Superior temporal gyrus (tissue), 1 donor: ENCODE measurements at regions not wholly inside any gene's neighbourhood (a gene's known extent, or its start where the extent isn't known, plus 50 kb on each side); places are given as distances from the start of the nearest gene placed in this dataset.

Source experiments
- DNase-seq: peaks from one replicate; pipeline ENCODE4 v3.0.0-alpha.2; 2016; ENCODE audit errors: extremely low spot score

- no peak for DNase-seq
Observed at GRCh38 chr4:134343656-134344055, 142.1 kb upstream of the PABPC4L start.

- DNase-seq = no peak
Observed at GRCh38 chr4:134343081-134343480, 141.5 kb upstream of the PABPC4L start.

GRCh38 chr4:134337574-134337973, 136.0 kb upstream of the PABPC4L start:
- no peak for DNase-seq

GRCh38 chr4:134328741-134329140, 127.2 kb upstream of the PABPC4L start:
- no peak for DNase-seq

- no peak for DNase-seq
Observed at GRCh38 chr4:134327274-134328122, 125.9 kb upstream of the PABPC4L start.

GRCh38 chr4:134326866-134327265, 125.3 kb upstream of the PABPC4L start:
- no peak for DNase-seq

- no peak for DNase-seq
Observed at GRCh38 chr4:134324179-134324578, 122.6 kb upstream of the PABPC4L start.

- DNase-seq = no peak
Observed at GRCh38 chr4:134320048-134320447, 118.5 kb upstream of the PABPC4L start.

GRCh38 chr4:134313591-134313990, 112.0 kb upstream of the PABPC4L start:
- DNase-seq = no peak

GRCh38 chr4:134309715-134310114, 108.1 kb upstream of the PABPC4L start:
- DNase-seq = no peak

- DNase-seq = no peak
Observed at GRCh38 chr4:134308910-134309309, 107.3 kb upstream of the PABPC4L start.

- no peak for DNase-seq
Observed at GRCh38 chr4:134298313-134298712, 96.7 kb upstream of the PABPC4L start.

GRCh38 chr4:134297765-134298164, 96.2 kb upstream of the PABPC4L start:
- no peak for DNase-seq

GRCh38 chr4:134282680-134283079, 81.1 kb upstream of the PABPC4L start:
- no peak for DNase-seq

GRCh38 chr4:134278675-134279074, 77.1 kb upstream of the PABPC4L start:
- no peak for DNase-seq

- DNase-seq = no peak
Observed at GRCh38 chr4:134276476-134276875, 74.9 kb upstream of the PABPC4L start.

- no peak for DNase-seq
Observed at GRCh38 chr4:134260126-134260525, 58.5 kb upstream of the PABPC4L start.
